ENCODE measurements at regions not wholly inside any gene's neighbourhood (a gene's known extent, or its start where the extent isn't known, plus 50 kb on each side); places are given as distances from the start of the nearest gene placed in this dataset.

DNA sequence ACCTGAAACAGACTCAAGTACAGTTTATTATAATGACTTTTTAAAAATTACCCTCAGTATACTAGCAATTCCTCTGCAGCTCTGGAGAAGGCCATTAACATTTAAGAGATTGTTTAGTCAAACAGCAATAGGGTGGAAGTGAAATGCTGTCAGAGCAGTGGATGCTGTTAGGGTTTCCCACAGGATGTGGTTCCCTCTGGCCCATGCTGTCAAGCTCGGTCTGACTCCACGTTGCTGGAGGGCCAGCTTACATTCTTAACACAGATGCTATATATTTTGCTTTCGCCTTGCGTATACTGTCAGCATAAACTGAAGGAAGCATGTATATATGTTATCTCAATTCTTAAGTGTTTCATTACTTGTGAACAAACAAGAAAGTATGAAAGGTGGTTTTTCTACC, 231.1 kb upstream of the COL8A1 start:
- H3K27ac Mint-ChIP-seq = no peak overlapping the region
- H3K4me1 ChIP-seq (ENCODE audit: control insufficient read depth, insufficient read depth, low read length) = no peaks in the 10 kb centered on the region
- 17% methylated on average over 1 of the region's 4 CpGs for WGBS (ENCODE audit: insufficient coverage)
- no peaks in the 10 kb centered on the region for H3K9me3 ChIP-seq (ENCODE audit: control insufficient read depth, insufficient read depth, low read length)
- H3K27ac ChIP-seq (ENCODE audit: low read length) = no peak overlapping the region
- ATAC-seq = no peak
- H3K36me3 ChIP-seq (ENCODE audit: control insufficient read depth, insufficient read depth, low read length) = no peaks in the 10 kb centered on the region
- DNase-seq = peak in 1 of 2 donors; percentile 1
- TF ChIP-seq, protein P1, sequence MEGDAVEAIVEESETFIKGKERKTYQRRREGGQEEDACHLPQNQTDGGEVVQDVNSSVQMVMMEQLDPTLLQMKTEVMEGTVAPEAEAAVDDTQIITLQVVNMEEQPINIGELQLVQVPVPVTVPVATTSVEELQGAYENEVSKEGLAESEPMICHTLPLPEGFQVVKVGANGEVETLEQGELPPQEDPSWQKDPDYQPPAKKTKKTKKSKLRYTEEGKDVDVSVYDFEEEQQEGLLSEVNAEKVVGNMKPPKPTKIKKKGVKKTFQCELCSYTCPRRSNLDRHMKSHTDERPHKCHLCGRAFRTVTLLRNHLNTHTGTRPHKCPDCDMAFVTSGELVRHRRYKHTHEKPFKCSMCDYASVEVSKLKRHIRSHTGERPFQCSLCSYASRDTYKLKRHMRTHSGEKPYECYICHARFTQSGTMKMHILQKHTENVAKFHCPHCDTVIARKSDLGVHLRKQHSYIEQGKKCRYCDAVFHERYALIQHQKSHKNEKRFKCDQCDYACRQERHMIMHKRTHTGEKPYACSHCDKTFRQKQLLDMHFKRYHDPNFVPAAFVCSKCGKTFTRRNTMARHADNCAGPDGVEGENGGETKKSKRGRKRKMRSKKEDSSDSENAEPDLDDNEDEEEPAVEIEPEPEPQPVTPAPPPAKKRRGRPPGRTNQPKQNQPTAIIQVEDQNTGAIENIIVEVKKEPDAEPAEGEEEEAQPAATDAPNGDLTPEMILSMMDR (IDR thresholded peaks at IDR 0.05) = no peak
- H3K4me3 Mint-ChIP-seq = no peak overlapping the region
- intact Hi-C loops (cut with micrococcal nuclease) = no loop called here
- H3K9me3 Mint-ChIP-seq = peaks cover 4 to 9% of the 10 kb centered on the region in 2 donors
- peaks cover 6% of the 10 kb centered on the region for H3K36me3 Mint-ChIP-seq
- H3K27me3 Mint-ChIP-seq (ENCODE audit: low read depth in 2 of 2) = no peaks in the 10 kb centered on the region
- H3K27me3 ChIP-seq (ENCODE audit: control insufficient read depth, insufficient read depth, low read length) = no peaks in the 10 kb centered on the region
- H3K4me1 Mint-ChIP-seq = no peaks in the 10 kb centered on the region
- H3K4me3 ChIP-seq (ENCODE audit: low read length) = no peak overlapping the region

DNA sequence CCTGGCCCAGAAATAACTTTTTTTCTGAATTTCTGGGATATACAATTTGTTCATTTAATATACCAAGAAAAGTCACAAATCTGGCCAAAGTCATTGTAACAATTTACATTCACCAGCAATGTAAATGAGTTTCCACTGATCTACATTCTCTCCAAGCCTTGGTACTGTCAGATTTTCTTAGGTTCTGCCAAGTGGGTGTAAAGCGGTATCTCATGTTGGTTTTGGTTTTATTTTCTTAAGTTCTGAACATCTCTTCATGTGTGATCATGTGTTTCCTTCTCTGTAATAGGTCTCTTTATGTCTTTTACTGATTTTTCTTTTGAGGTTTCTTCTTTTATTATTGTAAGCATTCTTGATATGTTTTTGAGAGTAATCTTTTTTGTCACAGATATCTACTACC, 235.6 kb upstream of the COL8A1 start:
- Mint-ChIP-seq H3K4me1 (no peaks in the 10 kb centered on the region), H3K27me3 (ENCODE audit: low read depth in 2 of 2) (no peaks in the 10 kb centered on the region), H3K27ac (no peak overlapping the region), H3K36me3 (peaks cover 6% of the 10 kb centered on the region), H3K4me3 (no peak overlapping the region), H3K9me3 (peaks cover 6% of the 10 kb centered on the region in 2 donors)
- intact Hi-C loops (cut with micrococcal nuclease) = no loop called here
- ATAC-seq (no peak), DNase-seq (no peak)
- H3K9me3 ChIP-seq (ENCODE audit: control insufficient read depth, insufficient read depth, low read length) = peaks cover 7% of the 10 kb centered on the region
- no peaks in the 10 kb centered on the region for H3K27me3 ChIP-seq (ENCODE audit: control insufficient read depth, insufficient read depth, low read length)
- H3K4me1 ChIP-seq (ENCODE audit: control insufficient read depth, insufficient read depth, low read length) = no peaks in the 10 kb centered on the region
- WGBS (ENCODE audit: insufficient coverage) = 100% methylated on average over 1 of the region's 1 CpG
- H3K27ac ChIP-seq (ENCODE audit: low read length) = no peak overlapping the region
- TF ChIP-seq, protein P1 (IDR thresholded peaks at IDR 0.05) = no peak
- no peaks in the 10 kb centered on the region for H3K36me3 ChIP-seq (ENCODE audit: control insufficient read depth, insufficient read depth, low read length)
- no peak overlapping the region for H3K4me3 ChIP-seq (ENCODE audit: low read length)

DNA sequence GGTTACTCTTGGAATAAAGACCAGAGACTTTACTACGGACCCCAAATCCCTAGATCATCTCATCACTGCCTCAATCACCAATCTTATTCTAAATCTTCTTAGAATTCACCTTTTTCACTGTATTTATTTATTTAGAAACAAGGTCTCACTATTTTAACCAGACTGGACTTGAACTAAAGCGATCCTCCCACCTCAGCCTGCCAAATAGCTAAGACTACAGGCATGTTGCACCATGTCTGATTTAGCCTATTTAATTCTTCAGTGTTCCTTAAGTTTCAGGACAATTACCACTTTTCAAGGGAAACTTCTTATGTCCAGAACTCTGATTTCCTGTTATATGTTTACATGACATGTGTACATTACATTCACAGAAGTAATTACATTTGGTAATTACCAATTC, 238.0 kb upstream of the COL8A1 start:
- H3K9me3 ChIP-seq (ENCODE audit: control insufficient read depth, insufficient read depth, low read length) = peaks cover 7% of the 10 kb centered on the region
- no peak overlapping the region for H3K4me3 Mint-ChIP-seq
- H3K36me3 Mint-ChIP-seq = peaks cover 6% of the 10 kb centered on the region
- DNase-seq = no peak
- no peak for ATAC-seq
- H3K4me1 Mint-ChIP-seq = no peaks in the 10 kb centered on the region
- H3K4me1 ChIP-seq (ENCODE audit: control insufficient read depth, insufficient read depth, low read length) = no peaks in the 10 kb centered on the region
- no peak overlapping the region for H3K27ac ChIP-seq (ENCODE audit: low read length)
- no peak overlapping the region for H3K4me3 ChIP-seq (ENCODE audit: low read length)
- no peaks in the 10 kb centered on the region for H3K36me3 ChIP-seq (ENCODE audit: control insufficient read depth, insufficient read depth, low read length)
- no peak overlapping the region for H3K27ac Mint-ChIP-seq
- TF ChIP-seq, protein P1 (IDR thresholded peaks at IDR 0.05) = no peak
- H3K9me3 Mint-ChIP-seq = peaks cover 10 to 13% of the 10 kb centered on the region in 2 donors
- H3K27me3 ChIP-seq (ENCODE audit: control insufficient read depth, insufficient read depth, low read length) = no peaks in the 10 kb centered on the region
- intact Hi-C loops (cut with micrococcal nuclease) = no loop called here
- 71% methylated on average over 2 of the region's 2 CpGs for WGBS (ENCODE audit: insufficient coverage)
- no peaks in the 10 kb centered on the region for H3K27me3 Mint-ChIP-seq (ENCODE audit: low read depth in 2 of 2)

DNA sequence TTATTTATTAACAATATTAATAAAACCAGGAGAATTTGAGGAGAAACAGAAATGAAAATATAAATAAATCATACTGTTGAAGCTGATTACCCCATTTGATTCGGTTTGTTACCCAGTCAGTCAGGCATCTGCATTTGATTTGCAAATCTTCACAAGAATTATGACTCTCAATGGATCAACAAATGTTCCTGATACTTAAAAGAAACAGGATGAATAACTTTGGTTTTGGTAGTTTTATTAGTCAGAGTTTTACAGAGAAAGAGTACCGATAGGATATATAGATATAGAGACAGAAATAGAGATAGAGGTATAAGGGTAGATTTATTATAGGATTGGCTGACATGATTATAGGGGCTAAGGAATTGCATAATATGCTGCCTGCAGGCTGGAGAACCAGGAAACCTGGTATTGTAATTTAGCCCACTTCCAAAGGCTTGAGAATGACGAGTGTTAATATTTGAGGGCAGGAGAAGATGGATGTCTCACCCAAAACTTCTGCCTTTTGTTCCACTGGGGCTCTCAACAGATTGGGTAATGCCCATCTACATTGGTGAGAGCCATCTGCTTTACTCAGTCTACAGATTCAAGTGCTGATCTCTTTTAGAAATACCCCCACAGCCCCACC, 241.6 kb upstream of the COL8A1 start:
- no peaks in the 10 kb centered on the region for H3K4me1 ChIP-seq (ENCODE audit: control insufficient read depth, insufficient read depth, low read length)
- peaks cover 12 to 13% of the 10 kb centered on the region in 2 donors for H3K9me3 Mint-ChIP-seq
- 75% methylated on average over 3 of the region's 3 CpGs for WGBS (ENCODE audit: insufficient coverage)
- peaks cover 7% of the 10 kb centered on the region for H3K9me3 ChIP-seq (ENCODE audit: control insufficient read depth, insufficient read depth, low read length)
- H3K4me3 ChIP-seq (ENCODE audit: low read length) = no peak overlapping the region
- ATAC-seq = no peak
- intact Hi-C loops (cut with micrococcal nuclease) = no loop called here
- no peak for DNase-seq
- H3K4me3 Mint-ChIP-seq = no peak overlapping the region
- no peaks in the 10 kb centered on the region for H3K27me3 ChIP-seq (ENCODE audit: control insufficient read depth, insufficient read depth, low read length)
- no peaks in the 10 kb centered on the region for H3K27me3 Mint-ChIP-seq (ENCODE audit: low read depth in 2 of 2)
- H3K4me1 Mint-ChIP-seq = no peaks in the 10 kb centered on the region
- no peak overlapping the region for H3K27ac ChIP-seq (ENCODE audit: low read length)
- H3K27ac Mint-ChIP-seq = no peak overlapping the region
- TF ChIP-seq, protein P1 (IDR thresholded peaks at IDR 0.05) = no peak
- H3K36me3 Mint-ChIP-seq = no peaks in the 10 kb centered on the region
- H3K36me3 ChIP-seq (ENCODE audit: control insufficient read depth, insufficient read depth, low read length) = no peaks in the 10 kb centered on the region

Measured in natural killer cell (primary cell).